NB4 (cell line): ENCODE measurements at regions not wholly inside any gene's neighbourhood (a gene's known extent, or its start where the extent isn't known, plus 50 kb on each side); places are given as distances from the start of the nearest gene placed in this dataset.

Source experiments
- CTCF ChIP-seq: IDR thresholded peaks from one replicate; pipeline ENCODE4 v1.5.1; 2012; ENCODE audit warnings: low read depth, low read length
- MAX ChIP-seq: IDR thresholded peaks from 2 replicates; pipeline ENCODE4 v1.6.1; 2011; ENCODE audit warnings: low read depth, low read length
- MYC ChIP-seq: IDR thresholded peaks from 2 replicates; pipeline ENCODE4 v1.6.1; 2011; ENCODE audit warnings: low read depth, low read length
- POLR2A ChIP-seq: IDR thresholded peaks from 2 replicates; pipeline ENCODE4 v1.6.1; 2011; ENCODE audit warnings: mild to moderate bottlenecking; ENCODE audit not compliant: insufficient read length; ENCODE audit errors: extremely low read depth

GRCh38 chr17:77610972-77611521 is 347.5 kb upstream of the TNRC6C start:
- TF ChIP-seq MAX (no peak), CTCF (no peak), POLR2A (no peak), MYC (no peak)
